Muscle of back (tissue), 3 donors: ENCODE measurements at regions not wholly inside any gene's neighbourhood (a gene's known extent, or its start where the extent isn't known, plus 50 kb on each side); places are given as distances from the start of the nearest gene placed in this dataset.

Source experiments
- DNase-seq, 3 donors: peaks; one replicate each; pipeline versions ENCODE4 v3.0.0 to v3.0.0-alpha.2; 2013

GRCh38 chr2:157143901-157144300 lies 113.6 kb upstream of the GALNT5 start:
- DNase-seq, result no peak

- no peak for DNase-seq
Observed at GRCh38 chr2:157149270-157149669, 108.2 kb upstream of the GALNT5 start.

GRCh38 chr2:157150747-157151146 lies 106.8 kb upstream of the GALNT5 start:
- DNase-seq, result no peak

GRCh38 chr2:157152362-157152761 lies 105.1 kb upstream of the GALNT5 start:
- DNase-seq, result no peak

- DNase-seq, result no peak
Observed at GRCh38 chr2:157155992-157156391, 101.5 kb upstream of the GALNT5 start.

GRCh38 chr2:157158111-157158510 lies 99.4 kb upstream of the GALNT5 start:
- no peak for DNase-seq

GRCh38 chr2:157159221-157159934 lies 98.1 kb upstream of the GALNT5 start:
- DNase-seq, result no peak

- DNase-seq, result no peak
Observed at GRCh38 chr2:157160111-157160510, 97.4 kb upstream of the GALNT5 start.

- no peak for DNase-seq
Observed at GRCh38 chr2:157164370-157164769, 93.1 kb upstream of the GALNT5 start.

- DNase-seq, result no peak
Observed at GRCh38 chr2:157164891-157165290, 92.6 kb upstream of the GALNT5 start.

GRCh38 chr2:157168501-157168900 lies 89.0 kb upstream of the GALNT5 start:
- no peak for DNase-seq

GRCh38 chr2:157169889-157170288 lies 87.6 kb upstream of the GALNT5 start:
- DNase-seq, result no peak

GRCh38 chr2:157170299-157170698 lies 87.2 kb upstream of the GALNT5 start:
- DNase-seq, result no peak

GRCh38 chr2:157172239-157172638 lies 85.3 kb upstream of the GALNT5 start:
- no peak for DNase-seq

GRCh38 chr2:157172866-157173578 lies 84.5 kb upstream of the GALNT5 start:
- DNase-seq, result peak in 1 of 3 donors; percentile 30

- DNase-seq, result peak; percentile 29 to 97 (median 48)
Observed at GRCh38 chr2:157173740-157174184, 83.7 kb upstream of the GALNT5 start.

GRCh38 chr2:157174321-157174720 lies 83.2 kb upstream of the GALNT5 start:
- peak in 1 of 3 donors; percentile 6 for DNase-seq

- DNase-seq, result no peak
Observed at GRCh38 chr2:157176602-157177001, 80.9 kb upstream of the GALNT5 start.

GRCh38 chr2:157178874-157179273 lies 78.6 kb upstream of the GALNT5 start:
- no peak for DNase-seq

GRCh38 chr2:157179324-157180105 lies 78.0 kb upstream of the GALNT5 start:
- no peak for DNase-seq

- DNase-seq, result no peak
Observed at GRCh38 chr2:157180359-157180758, 77.1 kb upstream of the GALNT5 start.

- DNase-seq, result no peak
Observed at GRCh38 chr2:157181234-157181633, 76.3 kb upstream of the GALNT5 start.
